ENCODE measurements at regions not wholly inside any gene's neighbourhood (a gene's known extent, or its start where the extent isn't known, plus 50 kb on each side); places are given as distances from the start of the nearest gene placed in this dataset.

GRCh38 chr2:221693365-221693764 is 121.3 kb upstream of the EPHA4 start:
- no peak for DNase-seq (ENCODE audit: low read depth)

GRCh38 chr2:221691571-221691970 is 119.5 kb upstream of the EPHA4 start:
- DNase-seq (ENCODE audit: low read depth), result no peak

- DNase-seq (ENCODE audit: low read depth), result no peak
Measured at GRCh38 chr2:221689140-221689539, 117.0 kb upstream of the EPHA4 start.

- no peak for DNase-seq (ENCODE audit: low read depth)
Measured at GRCh38 chr2:221680548-221680947, 108.4 kb upstream of the EPHA4 start.

DNA sequence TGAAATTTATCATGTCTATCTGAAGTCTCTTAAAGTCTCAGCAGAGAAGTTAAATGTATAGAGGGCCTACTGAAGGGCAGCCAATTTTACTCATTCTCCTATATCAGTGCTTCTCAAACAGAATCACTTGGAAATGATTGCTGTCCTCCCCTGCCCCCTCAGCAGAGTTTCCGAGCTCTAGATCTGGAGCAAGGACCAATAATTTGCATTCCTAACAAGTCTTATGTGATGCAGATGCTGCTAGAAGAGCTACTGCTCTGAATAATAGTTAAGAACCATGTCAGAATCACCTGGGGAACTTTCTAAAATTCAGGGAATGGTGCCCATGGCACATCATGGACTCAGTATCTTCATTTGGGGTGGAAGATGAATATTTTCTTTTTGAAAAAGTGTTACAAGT is 105.6 kb upstream of the EPHA4 start:
- no peak for DNase-seq (ENCODE audit: low read depth)

GRCh38 chr2:221676566-221677172 is 104.6 kb upstream of the EPHA4 start:
- DNase-seq (ENCODE audit: low read depth), result peak; percentile 23

GRCh38 chr2:221675201-221675908 is 103.3 kb upstream of the EPHA4 start:
- DNase-seq (ENCODE audit: low read depth), result no peak

- DNase-seq (ENCODE audit: low read depth), result no peak
Measured at GRCh38 chr2:221674446-221674845, 102.3 kb upstream of the EPHA4 start.

GRCh38 chr2:221673248-221673647 is 101.1 kb upstream of the EPHA4 start:
- DNase-seq (ENCODE audit: low read depth), result no peak

DNA sequence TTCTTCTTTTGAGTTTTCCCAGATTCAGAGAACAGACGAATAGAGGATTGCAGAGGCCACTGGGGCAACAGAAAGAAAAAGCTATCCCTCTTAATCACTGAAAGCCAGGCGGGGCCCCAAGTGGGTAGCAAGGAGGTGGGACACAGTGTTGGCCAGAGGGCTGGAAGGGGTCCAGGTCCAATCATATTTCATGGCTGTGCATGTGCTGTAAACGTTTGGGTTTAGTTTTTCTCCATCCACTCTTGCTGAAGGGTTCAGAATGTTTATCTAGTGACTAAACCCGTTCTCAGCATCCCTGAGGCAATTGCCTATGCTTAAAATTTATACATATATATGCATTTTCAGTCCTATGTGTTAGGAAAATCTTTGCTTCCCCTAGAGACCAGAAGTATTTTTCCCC is 99.4 kb upstream of the EPHA4 start:
- DNase-seq (ENCODE audit: low read depth), result no peak

GRCh38 chr2:221662689-221663391 is 90.7 kb upstream of the EPHA4 start:
- no peak for DNase-seq (ENCODE audit: low read depth)

GRCh38 chr2:221657806-221658205 is 85.7 kb upstream of the EPHA4 start:
- DNase-seq (ENCODE audit: low read depth), result no peak

DNA sequence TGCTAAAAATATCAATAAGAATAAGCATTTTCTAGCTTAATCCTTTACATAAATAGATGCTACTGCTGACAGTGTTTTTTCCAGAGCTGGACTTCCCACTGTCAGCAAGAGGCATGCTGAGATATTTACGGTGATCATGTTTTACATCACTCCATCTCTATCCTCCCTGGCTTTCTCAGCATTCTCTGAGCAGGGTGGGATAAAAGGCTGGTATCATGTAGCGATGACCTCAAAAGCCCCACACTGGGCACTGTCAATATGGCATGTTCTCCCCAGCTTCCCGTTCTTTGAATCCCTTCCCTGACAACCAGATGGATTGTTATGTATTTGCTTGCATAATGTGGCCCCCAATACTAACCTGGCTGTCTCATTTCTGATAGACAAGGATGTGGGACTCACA is 83.2 kb upstream of the EPHA4 start:
- DNase-seq (ENCODE audit: low read depth), result no peak

- no peak for DNase-seq (ENCODE audit: low read depth)
Measured at GRCh38 chr2:221653182-221653581, 81.1 kb upstream of the EPHA4 start.

DNA sequence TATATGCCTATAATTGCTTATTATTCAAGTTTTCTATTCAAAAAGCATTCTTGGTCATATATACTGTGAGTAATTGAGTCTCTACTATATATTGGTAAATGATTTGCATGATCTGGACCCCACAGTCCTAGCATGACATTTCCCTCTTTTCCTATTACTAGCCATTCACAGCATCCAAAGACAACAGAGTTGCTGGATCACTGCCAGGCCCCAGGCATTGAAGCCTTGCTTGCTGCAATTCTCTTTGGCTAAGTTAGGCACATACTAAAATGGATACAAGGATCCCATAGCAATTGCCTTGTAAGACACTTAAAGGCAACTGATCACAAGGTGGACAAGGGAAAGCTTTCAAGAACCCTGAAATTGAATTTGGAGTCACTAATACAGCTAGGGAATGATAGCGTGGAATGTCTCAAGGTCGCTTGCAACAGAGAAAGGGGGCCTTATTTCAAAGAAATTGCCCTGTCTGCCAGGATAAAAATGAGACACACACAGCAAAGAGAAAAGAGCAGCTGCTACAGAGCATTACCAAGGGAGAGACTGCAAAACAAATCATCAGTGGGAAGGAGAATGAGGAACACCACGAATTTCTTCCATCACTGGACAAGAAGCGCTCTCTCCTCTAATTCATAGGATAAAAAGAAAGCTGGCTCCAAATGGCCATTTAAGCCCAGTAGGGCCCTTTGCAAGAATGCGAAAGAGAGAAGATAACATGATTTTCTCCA is 77.1 kb upstream of the EPHA4 start:
- no peak for DNase-seq (ENCODE audit: low read depth)

GRCh38 chr2:221642447-221642846 is 70.3 kb upstream of the EPHA4 start:
- no peak for DNase-seq (ENCODE audit: low read depth)

DNA sequence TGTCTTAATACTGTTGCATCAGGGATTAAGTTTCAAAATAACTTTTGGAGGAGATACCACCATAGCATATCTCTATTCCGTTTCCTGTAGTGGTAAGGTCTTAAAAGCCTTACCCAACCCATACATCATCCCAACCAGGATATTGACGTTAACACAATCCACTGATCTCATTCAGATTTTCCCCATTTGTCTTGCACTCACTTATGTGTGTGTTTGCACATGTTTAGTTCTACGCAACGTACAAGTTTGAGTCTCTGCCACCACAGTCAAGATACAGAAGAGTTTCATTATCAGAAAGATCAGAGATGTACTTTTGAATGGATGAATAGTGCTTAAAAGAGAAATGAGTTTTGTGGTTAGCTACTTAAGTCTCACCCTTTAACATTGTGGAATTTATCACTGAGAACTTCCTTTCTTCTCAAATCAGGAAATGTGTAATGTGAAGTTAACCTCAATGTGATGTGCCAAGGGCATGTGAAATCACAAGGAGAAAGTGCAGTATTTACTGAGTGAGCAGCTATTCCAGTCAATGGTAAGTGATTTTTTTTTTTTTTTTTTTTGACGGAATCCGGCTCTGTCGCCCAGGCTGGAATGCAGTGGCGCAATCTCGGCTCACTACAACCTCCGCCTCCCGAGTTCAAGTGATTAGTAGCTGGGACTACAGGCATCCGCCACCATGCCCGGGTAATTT is 69.2 kb upstream of the EPHA4 start:
- DNase-seq (ENCODE audit: low read depth), result peak; percentile 91

DNA sequence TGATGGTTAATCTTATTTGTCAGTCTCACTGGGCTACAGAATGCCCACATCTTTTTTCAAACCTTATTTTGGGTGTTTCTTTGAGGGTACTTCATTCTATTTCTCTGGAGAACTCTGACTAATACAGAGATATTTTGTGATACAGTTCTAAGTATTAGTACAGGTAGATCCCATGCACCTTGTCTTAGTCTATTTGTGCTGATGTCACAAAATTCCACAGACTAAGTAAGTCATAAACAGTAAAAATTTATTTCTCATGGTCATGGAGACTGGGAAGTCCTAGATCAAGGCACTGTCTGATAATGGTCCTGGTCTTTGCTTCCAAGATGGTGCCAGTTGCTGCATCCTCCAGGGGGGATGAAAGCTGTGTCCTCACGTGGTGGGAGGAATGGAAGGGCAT is 68.6 kb upstream of the EPHA4 start:
- DNase-seq (ENCODE audit: low read depth), result no peak

- DNase-seq (ENCODE audit: low read depth), result no peak
Measured at GRCh38 chr2:221637851-221638250, 65.7 kb upstream of the EPHA4 start.

- no peak for DNase-seq (ENCODE audit: low read depth)
Measured at GRCh38 chr2:221635949-221636348, 63.8 kb upstream of the EPHA4 start.

- peak; percentile 92 for DNase-seq (ENCODE audit: low read depth)
Measured at GRCh38 chr2:221629468-221629867, 57.4 kb upstream of the EPHA4 start.

DNA sequence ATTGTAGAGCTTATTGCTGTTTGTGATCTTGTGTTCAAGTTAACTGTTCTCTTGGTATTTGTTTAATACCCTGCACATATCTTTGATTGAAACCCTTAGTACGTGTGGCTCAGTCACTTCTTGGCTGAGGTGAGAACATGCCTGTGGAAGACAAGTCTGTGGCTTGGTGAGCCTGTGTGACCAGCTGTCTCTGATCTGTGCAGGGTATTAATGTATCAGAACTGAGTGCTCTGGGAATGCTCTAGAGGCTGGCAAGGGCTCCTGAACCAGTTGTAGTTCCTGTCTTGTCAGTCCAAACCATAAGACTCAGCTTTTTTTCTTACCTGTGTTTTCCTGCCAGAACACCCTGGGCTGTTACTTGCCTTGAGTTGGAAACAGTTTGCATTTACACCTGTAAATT is 52.4 kb upstream of the EPHA4 start:
- no peak for DNase-seq (ENCODE audit: low read depth)

Data from amniotic epithelial cell (primary cell).